MM.1S (cell line): ENCODE measurements at regions not wholly inside any gene's neighbourhood (a gene's known extent, or its start where the extent isn't known, plus 50 kb on each side); places are given as distances from the start of the nearest gene placed in this dataset.

ENCODE experiments used
- EZH2phosphoT487 ChIP-seq: fragments of 300-600 bp; sonication (generic); IDR thresholded peaks from 2 replicates; pipeline ENCODE4 v1.6.1; 2018; ENCODE audit warnings: antibody characterized with exemption, low read length
- TF ChIP-seq, protein P1 (sequence below): fragments of 300-600 bp; sonication (generic); IDR thresholded peaks from 2 replicates; pipeline ENCODE4 v1.5.1; 2016; ENCODE audit warnings: antibody characterized with exemption, low read length, mixed read lengths

DNA sequence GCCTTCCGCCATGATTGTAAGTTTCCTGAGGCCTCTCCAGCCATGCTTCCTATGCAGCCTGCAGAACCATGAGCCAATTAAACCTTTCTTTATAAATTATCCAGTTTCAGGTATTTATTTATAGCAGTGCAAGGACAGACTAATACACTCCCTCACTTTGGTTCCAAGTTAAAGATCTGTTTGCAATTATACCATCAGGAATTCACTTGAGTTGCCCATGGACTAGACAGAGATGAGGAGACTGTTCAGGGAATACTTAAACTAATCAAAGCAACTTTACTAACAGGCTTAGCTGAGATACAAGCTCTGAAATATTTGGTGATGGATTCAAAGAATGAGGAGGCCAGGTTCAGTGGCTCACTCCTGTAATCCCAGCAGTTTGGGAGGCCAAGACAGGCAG is 190.0 kb downstream of the MTCL1 start:
- TF ChIP-seq, protein P1, sequence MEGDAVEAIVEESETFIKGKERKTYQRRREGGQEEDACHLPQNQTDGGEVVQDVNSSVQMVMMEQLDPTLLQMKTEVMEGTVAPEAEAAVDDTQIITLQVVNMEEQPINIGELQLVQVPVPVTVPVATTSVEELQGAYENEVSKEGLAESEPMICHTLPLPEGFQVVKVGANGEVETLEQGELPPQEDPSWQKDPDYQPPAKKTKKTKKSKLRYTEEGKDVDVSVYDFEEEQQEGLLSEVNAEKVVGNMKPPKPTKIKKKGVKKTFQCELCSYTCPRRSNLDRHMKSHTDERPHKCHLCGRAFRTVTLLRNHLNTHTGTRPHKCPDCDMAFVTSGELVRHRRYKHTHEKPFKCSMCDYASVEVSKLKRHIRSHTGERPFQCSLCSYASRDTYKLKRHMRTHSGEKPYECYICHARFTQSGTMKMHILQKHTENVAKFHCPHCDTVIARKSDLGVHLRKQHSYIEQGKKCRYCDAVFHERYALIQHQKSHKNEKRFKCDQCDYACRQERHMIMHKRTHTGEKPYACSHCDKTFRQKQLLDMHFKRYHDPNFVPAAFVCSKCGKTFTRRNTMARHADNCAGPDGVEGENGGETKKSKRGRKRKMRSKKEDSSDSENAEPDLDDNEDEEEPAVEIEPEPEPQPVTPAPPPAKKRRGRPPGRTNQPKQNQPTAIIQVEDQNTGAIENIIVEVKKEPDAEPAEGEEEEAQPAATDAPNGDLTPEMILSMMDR = no peak
- TF ChIP-seq EZH2phosphoT487 = no peak
